ENCODE measurements at regions not wholly inside any gene's neighbourhood (a gene's known extent, or its start where the extent isn't known, plus 50 kb on each side); places are given as distances from the start of the nearest gene placed in this dataset.

DNA sequence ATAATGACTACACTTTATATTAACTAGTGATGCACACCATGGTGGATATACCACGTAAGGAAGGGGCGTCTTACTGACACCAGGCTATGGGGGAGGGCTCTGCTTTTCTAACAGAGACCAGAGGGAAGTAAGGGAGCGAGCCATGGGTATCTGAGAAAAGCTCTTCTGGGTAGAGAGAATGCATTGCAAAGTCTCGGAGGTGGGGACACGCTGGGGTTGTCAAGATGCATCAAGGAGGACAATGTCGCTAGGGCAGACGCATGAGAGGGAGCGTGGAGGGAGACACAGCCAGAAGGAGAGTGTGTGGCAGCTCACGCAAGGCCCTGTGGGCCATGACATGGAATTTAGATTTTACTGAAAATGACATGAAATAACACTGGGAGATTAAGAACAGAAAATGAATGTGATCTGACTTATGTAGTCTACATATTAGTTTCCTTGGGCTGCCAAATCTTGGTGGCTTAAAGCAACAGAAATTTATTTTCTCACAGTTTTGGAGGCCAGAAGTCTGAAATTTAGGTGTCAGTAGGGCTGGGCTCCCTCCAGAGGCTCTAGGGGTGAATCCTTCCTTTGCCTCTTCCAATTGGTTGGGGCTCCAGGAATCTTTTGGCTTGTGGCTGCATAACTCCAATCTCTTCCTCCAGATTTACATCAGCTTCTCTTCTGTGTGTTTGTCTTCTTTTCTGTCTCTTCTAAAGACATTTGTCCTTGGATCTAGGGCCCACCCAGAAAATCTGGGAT is 352.2 kb downstream of the CYRIA start:
- WGBS (ENCODE audit: low lambda C conversion rate), result 39% methylated on average over 9 of the region's 9 CpGs
- CTCF ChIA-PET, result interaction anchor here (0.6 to 5.3 kb wide), 5 partner anchors 8 to 373 kb away, joined by 3 to 28 read pairs (median 4); partner anchors contain the start of gene MYCN
- POLR2A ChIA-PET, result no interaction called here

More for the DNA sequence above, 352.2 kb downstream of the CYRIA start:
- Histone ChIP-seq H3F3A (replicated peaks; ENCODE audit: insufficient read depth) (no peaks in the 10 kb centered on the region), H3K9ac (no peak overlapping the region), H3K4me2 (no peak overlapping the region), H3K79me2 (ENCODE audit: insufficient read depth) (no peaks in the 10 kb centered on the region), H4K20me1 (ENCODE audit: insufficient read depth) (no peaks in the 10 kb centered on the region), H3K27ac (ENCODE audit: low read depth in 2 of 2, low read length in 1 of 2) (no peak overlapping the region), H3K27me3 (ENCODE audit: insufficient read depth) (no peaks in the 10 kb centered on the region), H2AFZ (ENCODE audit: low read depth) (no peak overlapping the region), H3K9me2 (no peaks in the 10 kb centered on the region), H3K36me3 (replicated peaks in 1 of 2; ENCODE audit: control insufficient read depth in 1 of 2, insufficient read depth in 2 of 2, low read length in 1 of 2) (no peaks in the 10 kb centered on the region), H3K4me1 (ENCODE audit: control insufficient read depth in 1 of 2, insufficient read depth in 2 of 2, low read depth in 1 of 2, low read length in 1 of 2) (peaks cover 0 to 1% of the 10 kb centered on the region in 2 experiments; a peak in 1 of 4 replicates), H3K9me3 (peaks cover 11% of the 10 kb centered on the region; the same call in 1 of the 2 replicates), H3K4me3 (ENCODE audit: low read depth in 2 of 2, low read length in 1 of 2) (no peak overlapping the region)
- TF ChIP-seq FOXM1 (IDR thresholded peaks at IDR 0.05; ENCODE audit: low read depth) (no peak), RXRA (IDR thresholded peaks at IDR 0.05; ENCODE audit: borderline replicate concordance, low read depth) (no peak), GATA2 (CRISPR knock-in tag; IDR thresholded peaks at IDR 0.05) (no peak), RFX5 (IDR thresholded peaks at IDR 0.05; ENCODE audit: low read length) (no peak), EP300 (IDR thresholded peaks at IDR 0.05; ENCODE audit: borderline replicate concordance in 1 of 2, low read depth in 1 of 2, low read length in 1 of 2) (no peak), SIN3A (IDR thresholded peaks at IDR 0.05; ENCODE audit: borderline replicate concordance, low read depth, low read length) (no peak), FOXJ3 (CRISPR knock-in tag; IDR thresholded peaks at IDR 0.05) (no peak), RAD21 (IDR thresholded peaks at IDR 0.05; ENCODE audit: low read length) (no peak), FOSL2 (IDR thresholded peaks at IDR 0.05; ENCODE audit: borderline replicate concordance, low read depth) (no peak), SMC3 (IDR thresholded peaks at IDR 0.05; ENCODE audit: low read depth, low read length) (no peak), POLR2AphosphoS5 (IDR thresholded peaks at IDR 0.05; ENCODE audit: low read depth, low read length) (no peak), EZH2phosphoT487 (IDR thresholded peaks at IDR 0.05; ENCODE audit: borderline replicate concordance, low read depth) (no peak)
- TF ChIP-seq, protein P1, sequence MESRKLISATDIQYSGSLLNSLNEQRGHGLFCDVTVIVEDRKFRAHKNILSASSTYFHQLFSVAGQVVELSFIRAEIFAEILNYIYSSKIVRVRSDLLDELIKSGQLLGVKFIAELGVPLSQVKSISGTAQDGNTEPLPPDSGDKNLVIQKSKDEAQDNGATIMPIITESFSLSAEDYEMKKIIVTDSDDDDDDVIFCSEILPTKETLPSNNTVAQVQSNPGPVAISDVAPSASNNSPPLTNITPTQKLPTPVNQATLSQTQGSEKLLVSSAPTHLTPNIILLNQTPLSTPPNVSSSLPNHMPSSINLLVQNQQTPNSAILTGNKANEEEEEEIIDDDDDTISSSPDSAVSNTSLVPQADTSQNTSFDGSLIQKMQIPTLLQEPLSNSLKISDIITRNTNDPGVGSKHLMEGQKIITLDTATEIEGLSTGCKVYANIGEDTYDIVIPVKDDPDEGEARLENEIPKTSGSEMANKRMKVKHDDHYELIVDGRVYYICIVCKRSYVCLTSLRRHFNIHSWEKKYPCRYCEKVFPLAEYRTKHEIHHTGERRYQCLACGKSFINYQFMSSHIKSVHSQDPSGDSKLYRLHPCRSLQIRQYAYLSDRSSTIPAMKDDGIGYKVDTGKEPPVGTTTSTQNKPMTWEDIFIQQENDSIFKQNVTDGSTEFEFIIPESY (IDR thresholded peaks at IDR 0.05; ENCODE audit: borderline replicate concordance, low read depth), result no peak
- TF ChIP-seq, protein P2, sequence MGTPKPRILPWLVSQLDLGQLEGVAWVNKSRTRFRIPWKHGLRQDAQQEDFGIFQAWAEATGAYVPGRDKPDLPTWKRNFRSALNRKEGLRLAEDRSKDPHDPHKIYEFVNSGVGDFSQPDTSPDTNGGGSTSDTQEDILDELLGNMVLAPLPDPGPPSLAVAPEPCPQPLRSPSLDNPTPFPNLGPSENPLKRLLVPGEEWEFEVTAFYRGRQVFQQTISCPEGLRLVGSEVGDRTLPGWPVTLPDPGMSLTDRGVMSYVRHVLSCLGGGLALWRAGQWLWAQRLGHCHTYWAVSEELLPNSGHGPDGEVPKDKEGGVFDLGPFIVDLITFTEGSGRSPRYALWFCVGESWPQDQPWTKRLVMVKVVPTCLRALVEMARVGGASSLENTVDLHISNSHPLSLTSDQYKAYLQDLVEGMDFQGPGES (IDR thresholded peaks at IDR 0.05; ENCODE audit: low read depth, low read length), result no peak
- TF ChIP-seq, protein P3, sequence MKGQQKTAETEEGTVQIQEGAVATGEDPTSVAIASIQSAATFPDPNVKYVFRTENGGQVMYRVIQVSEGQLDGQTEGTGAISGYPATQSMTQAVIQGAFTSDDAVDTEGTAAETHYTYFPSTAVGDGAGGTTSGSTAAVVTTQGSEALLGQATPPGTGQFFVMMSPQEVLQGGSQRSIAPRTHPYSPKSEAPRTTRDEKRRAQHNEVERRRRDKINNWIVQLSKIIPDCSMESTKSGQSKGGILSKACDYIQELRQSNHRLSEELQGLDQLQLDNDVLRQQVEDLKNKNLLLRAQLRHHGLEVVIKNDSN (IDR thresholded peaks at IDR 0.05; ENCODE audit: borderline replicate concordance, low read depth), result no peak
- TF ChIP-seq, protein P4, sequence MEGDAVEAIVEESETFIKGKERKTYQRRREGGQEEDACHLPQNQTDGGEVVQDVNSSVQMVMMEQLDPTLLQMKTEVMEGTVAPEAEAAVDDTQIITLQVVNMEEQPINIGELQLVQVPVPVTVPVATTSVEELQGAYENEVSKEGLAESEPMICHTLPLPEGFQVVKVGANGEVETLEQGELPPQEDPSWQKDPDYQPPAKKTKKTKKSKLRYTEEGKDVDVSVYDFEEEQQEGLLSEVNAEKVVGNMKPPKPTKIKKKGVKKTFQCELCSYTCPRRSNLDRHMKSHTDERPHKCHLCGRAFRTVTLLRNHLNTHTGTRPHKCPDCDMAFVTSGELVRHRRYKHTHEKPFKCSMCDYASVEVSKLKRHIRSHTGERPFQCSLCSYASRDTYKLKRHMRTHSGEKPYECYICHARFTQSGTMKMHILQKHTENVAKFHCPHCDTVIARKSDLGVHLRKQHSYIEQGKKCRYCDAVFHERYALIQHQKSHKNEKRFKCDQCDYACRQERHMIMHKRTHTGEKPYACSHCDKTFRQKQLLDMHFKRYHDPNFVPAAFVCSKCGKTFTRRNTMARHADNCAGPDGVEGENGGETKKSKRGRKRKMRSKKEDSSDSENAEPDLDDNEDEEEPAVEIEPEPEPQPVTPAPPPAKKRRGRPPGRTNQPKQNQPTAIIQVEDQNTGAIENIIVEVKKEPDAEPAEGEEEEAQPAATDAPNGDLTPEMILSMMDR (IDR thresholded peaks at IDR 0.05), result no peak
- no peak for DNase-seq
